HepG2 (cell line): ENCODE measurements at regions not wholly inside any gene's neighbourhood (a gene's known extent, or its start where the extent isn't known, plus 50 kb on each side); places are given as distances from the start of the nearest gene placed in this dataset.
"Not testable (repeated sequence)": the region's sequence is repeated elsewhere in the genome, so short reads cannot be mapped to it uniquely, and the experiment has no call there.

Source experiments
- ATAC-seq: fragments of 200-7000 bp; cut with Tn5 transposase; 3 replicates; pipeline ENCODE4 v1.9.1; 2020; ENCODE audit warnings: mild to moderate bottlenecking, moderate library complexity
- BruUV-seq: library from RNA; stranded (reverse); fragments of 400-500 nt; replicated peaks from 2 replicates; lab custom pipeline; 2021; lab: Mats Ljungman, UMichigan
- CTCF ChIA-PET: fragments of 300-600 bp; formaldehyde crosslinking; extraction: SDS; loops from one replicate; lab custom pipeline; 2021; ENCODE audit warnings: low total read pairs, inconsistent platforms, low intra/inter-chr PET ratio; lab: Yijun Ruan, JAX
- POLR2A ChIA-PET: fragments of 350-600 bp; sonication (Branson Sonifier 250); formaldehyde crosslinking; loops from one replicate; lab custom pipeline; 2020; ENCODE audit warnings: antibody characterized with exemption, inconsistent platforms; lab: Yijun Ruan, JAX
- DNase-seq: peaks from one replicate; pipeline ENCODE4 v3.0.0-alpha.2; 2015; ENCODE audit warnings: low spot score
- FAIRE-seq: peaks from 3 replicates; lab custom pipeline; 2011; peaks lifted over from hg19 to GRCh38; lab: Jason Lieb, UNC
- H2AFZ ChIP-seq: one replicate; pipeline ENCODE4 v1.6.1; 2011; ENCODE audit warnings: low read length, inconsistent platforms
- H3K27ac ChIP-seq: fragments of 300-600 bp; 3 replicates; pipeline ENCODE4 v1.8.0; 2011; ENCODE audit warnings: mixed run types, mild to moderate bottlenecking, mixed read lengths, low read length, inconsistent platforms; ENCODE audit not compliant: insufficient read depth; ENCODE audit errors: extremely low read length
- H3K27me3 ChIP-seq, 2 experiments: fragments of 200-600 bp in 1 of 2; 2 replicates in 1 of 2; 3 replicates in 1 of 2; pipeline versions ENCODE4 v1.6.0 to v1.8.0; 2011; ENCODE audit warnings: low read length in 2 of 2, mild to moderate bottlenecking in 2 of 2, moderate library complexity in 2 of 2, inconsistent platforms in 1 of 2; ENCODE audit not compliant: insufficient read depth in 2 of 2, control insufficient read depth in 1 of 2
- H3K36me3 ChIP-seq, 2 experiments: fragments of 200-600 bp in 1 of 2; replicated peaks in 1 of 2; 2 replicates in 1 of 2; 3 replicates in 1 of 2; pipeline versions ENCODE4 v1.5.1 to v1.8.0; 2011; ENCODE audit warnings: low read length in 2 of 2, inconsistent platforms in 1 of 2; ENCODE audit not compliant: insufficient read depth in 2 of 2, control insufficient read depth in 1 of 2
- H3K4me1 ChIP-seq: 2 replicates; pipeline ENCODE4 v1.5.1; 2012; ENCODE audit warnings: low read length, inconsistent platforms; ENCODE audit not compliant: insufficient read depth
- H3K4me2 ChIP-seq: 2 replicates; pipeline ENCODE4 v1.6.0; 2011; ENCODE audit warnings: low read depth, low read length, inconsistent platforms
- H3K4me3 ChIP-seq, 3 experiments: fragments of 200-600 bp in 1 of 3; sonication (generic), shearing (Covaris generic) in 1 of 3; replicated peaks in 1 of 3; 2 replicates each; pipeline ENCODE4 v1.5.1; 2011 to 2016; ENCODE audit warnings: low read length in 3 of 3, inconsistent platforms in 2 of 3, low read depth in 2 of 3, mild to moderate bottlenecking in 2 of 3, control low read depth in 1 of 3, mixed read lengths in 1 of 3; ENCODE audit not compliant: insufficient read depth in 1 of 3
- H3K79me2 ChIP-seq: one replicate; pipeline ENCODE4 v1.6.1; 2011; ENCODE audit warnings: low read length, inconsistent platforms; ENCODE audit not compliant: insufficient read depth
- H3K9ac ChIP-seq: 2 replicates; pipeline ENCODE4 v1.6.0; 2011; ENCODE audit warnings: mild to moderate bottlenecking, low read depth, low read length, inconsistent platforms; ENCODE audit not compliant: insufficient read depth
- H3K9me3 ChIP-seq: 2 replicates; pipeline ENCODE4 v1.5.1; 2012; ENCODE audit warnings: mild to moderate bottlenecking, low read length
- H4K20me1 ChIP-seq: 2 replicates; pipeline ENCODE4 v1.6.0; 2011; ENCODE audit warnings: inconsistent platforms, mild to moderate bottlenecking, low read length, moderate library complexity; ENCODE audit not compliant: insufficient read depth
- FOXK2 ChIP-seq: fragments of 450-650 bp; IDR thresholded peaks from 2 replicates; pipeline ENCODE4 v1.6.1; 2016
- MNT ChIP-seq: fragments of 450-650 bp; IDR thresholded peaks from 2 replicates; pipeline ENCODE4 v1.6.1; 2016
- TRIM22 ChIP-seq: fragments of 450-650 bp; IDR thresholded peaks from 2 replicates; pipeline ENCODE4 v1.6.1; 2017
- ZBTB1 ChIP-seq: sonication (generic); formaldehyde crosslinking; IDR thresholded peaks from 2 replicates; pipeline ENCODE4 v1.4.0; 2020; ENCODE audit warnings: missing genetic modification reagents, borderline replicate concordance
- ZFAT ChIP-seq: sonication (generic); formaldehyde crosslinking; conservative IDR thresholded peaks from 2 replicates; pipeline ENCODE4 v1.8.1; 2023; ENCODE audit warnings: missing genetic modification reagents, inconsistent platforms
- WGBS: methylation state at CpG from one replicate; pipeline ENCODE4 v1.1.6; 2017; ENCODE audit warnings: low lambda C conversion rate; 5-methylcytosine and 5-hydroxymethylcytosine counted together
- in situ Hi-C: cut with HindIII; loops from 2 replicates; pipeline ENCODE4 v1.10.0; 2017; ENCODE audit warnings: low pct_unique_long_range_greater_than_20kb; ENCODE audit not compliant: extremely low pct_ligation_motif_present
- intact Hi-C: fragments of 100-400 bp; cut with micrococcal nuclease; formaldehyde crosslinking; loops from one replicate; pipeline ENCODE4 v1.10.0; 2022; ENCODE audit not compliant: unreplicated experiment

- TF ChIP-seq ZBTB1 (no peak), ZFAT (CRISPR knock-in tag) (no peak)
These were observed 4485.9 kb upstream of the OR11H1 start (continued) for GRCh38 chr22:11042116-11042515.

- TF ChIP-seq MNT: peak; percentile 39
- DNase-seq, H4K20me1 ChIP-seq, POLR2A ChIA-PET, H3K4me1 ChIP-seq, FAIRE-seq, H3K79me2 ChIP-seq, BruUV-seq, H3K4me2 ChIP-seq, in situ Hi-C loops, CTCF ChIA-PET, ATAC-seq, H3K36me3 ChIP-seq, H3K27ac ChIP-seq, H3K4me3 ChIP-seq, H3K9ac ChIP-seq, intact Hi-C loops, H2AFZ ChIP-seq, H3K27me3 ChIP-seq: not testable (repeated sequence)
- peaks cover 81% of the 10 kb centered on the region for H3K9me3 ChIP-seq
These were observed 4484.7 kb upstream of the OR11H1 start for GRCh38 chr22:11043289-11043688.

- H2AFZ ChIP-seq, H3K36me3 ChIP-seq, H3K4me1 ChIP-seq, FAIRE-seq, in situ Hi-C loops, H4K20me1 ChIP-seq, H3K79me2 ChIP-seq, DNase-seq, H3K4me3 ChIP-seq, H3K27ac ChIP-seq, intact Hi-C loops, H3K9ac ChIP-seq, BruUV-seq, H3K27me3 ChIP-seq, ATAC-seq, POLR2A ChIA-PET, CTCF ChIA-PET, H3K4me2 ChIP-seq: not testable (repeated sequence)
- H3K9me3 ChIP-seq: peaks cover 69% of the 10 kb centered on the region
- WGBS: 54% methylated on average over 1 of the region's 1 CpG
- TF ChIP-seq FOXK2 (peak; percentile 43), TRIM22 (peak; percentile 97)
These were observed 4479.1 kb upstream of the OR11H1 start for GRCh38 chr22:11048884-11049283.
